Hypothalamus (tissue), 51 donors: ENCODE measurements at regions not wholly inside any gene's neighbourhood (a gene's known extent, or its start where the extent isn't known, plus 50 kb on each side); places are given as distances from the start of the nearest gene placed in this dataset.
"Not testable (repeated sequence)": the region's sequence is repeated elsewhere in the genome, so short reads cannot be mapped to it uniquely, and the experiment has no call there.

Experiments
- DNase-seq, 51 donors: peaks; one replicate each; lab custom pipeline; 2025; lab: John Stamatoyannopoulos, UW

GRCh38 chr3:124043023-124043422 lies 51.1 kb upstream of the ROPN1 start:
- no peak for DNase-seq

GRCh38 chr3:124044956-124045355 lies 53.0 kb upstream of the ROPN1 start:
- DNase-seq = no peak

DNA sequence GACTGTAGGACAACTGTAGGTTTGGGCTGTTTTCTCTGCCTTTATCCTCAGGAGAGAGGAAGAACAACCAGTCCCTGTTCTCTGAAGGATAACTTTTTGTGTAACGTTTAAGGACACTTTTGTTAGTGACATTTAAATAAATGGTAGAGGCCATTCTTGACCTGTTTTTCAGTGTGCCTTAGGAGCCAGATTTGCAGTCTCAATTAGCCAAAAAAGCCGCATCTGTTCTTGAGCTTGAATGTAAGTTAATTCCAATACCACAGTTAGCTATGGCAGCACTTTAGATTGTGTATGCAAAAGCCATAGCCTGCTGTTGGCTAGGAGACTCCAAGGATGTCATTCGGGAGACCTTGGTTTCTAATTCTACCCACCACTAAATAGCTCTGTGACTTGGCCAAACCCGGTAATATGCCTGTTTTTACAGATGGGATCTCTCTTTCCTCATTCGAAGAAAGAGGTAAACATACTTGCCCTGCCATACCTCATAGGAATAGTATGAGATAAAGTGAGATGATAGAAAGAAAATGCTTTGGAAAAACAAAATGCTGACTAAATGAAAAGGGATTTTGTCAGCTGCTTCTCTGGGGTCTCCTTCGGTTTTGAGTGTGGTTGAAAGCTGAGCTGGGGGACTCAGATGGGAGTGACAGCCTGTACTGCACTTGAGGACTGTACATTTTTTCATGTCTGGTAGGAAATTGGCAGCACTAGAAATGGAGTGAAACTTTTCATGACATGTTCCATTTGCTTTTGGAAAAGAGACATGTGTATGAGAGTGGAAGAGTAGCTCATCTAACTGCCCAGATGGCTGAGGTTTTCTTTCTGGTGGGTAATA lies 57.3 kb upstream of the ROPN1 start:
- no peak for DNase-seq

DNA sequence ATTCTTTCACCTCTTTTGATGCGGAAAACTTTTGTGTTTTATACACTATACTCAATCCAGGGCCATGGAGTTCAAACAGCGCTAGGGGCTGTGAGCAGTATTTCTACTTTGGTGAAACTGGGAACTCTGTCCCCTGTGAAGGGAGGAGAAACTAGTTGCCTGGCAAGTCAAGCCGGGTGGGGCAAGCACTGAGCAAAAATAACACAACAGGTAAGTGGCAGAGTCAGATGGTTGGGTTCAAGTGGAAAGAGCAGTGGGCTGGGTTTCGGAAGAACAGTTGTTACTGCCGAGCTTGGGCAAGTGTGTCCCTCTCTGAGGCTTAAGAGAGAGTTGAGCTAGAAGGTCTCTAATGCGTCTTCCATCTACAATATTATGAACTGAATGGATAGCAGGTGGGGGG lies 59.7 kb upstream of the ROPN1 start:
- no peak for DNase-seq

DNA sequence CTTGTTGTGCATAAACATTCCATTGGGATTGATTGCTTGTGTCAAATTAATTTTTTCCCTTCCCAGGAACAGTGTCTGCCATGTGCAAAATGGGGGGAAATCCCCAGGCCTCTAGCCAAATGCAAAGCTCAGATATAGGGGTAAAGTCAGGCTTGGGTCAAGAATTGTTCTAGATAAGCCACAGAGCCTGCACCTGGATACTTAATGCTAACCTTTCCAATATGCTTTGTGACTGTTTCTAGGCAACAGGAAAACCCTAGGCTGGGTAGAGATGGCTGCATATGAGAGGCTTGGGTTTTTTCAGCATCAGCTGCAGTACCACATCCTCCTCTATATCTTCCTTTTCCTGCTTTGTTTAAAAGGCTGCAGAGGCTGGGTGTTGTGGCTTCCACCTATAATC lies 61.9 kb upstream of the ROPN1 start:
- no peak for DNase-seq

GRCh38 chr3:124056846-124057245 lies 64.9 kb upstream of the ROPN1 start:
- no peak for DNase-seq

DNA sequence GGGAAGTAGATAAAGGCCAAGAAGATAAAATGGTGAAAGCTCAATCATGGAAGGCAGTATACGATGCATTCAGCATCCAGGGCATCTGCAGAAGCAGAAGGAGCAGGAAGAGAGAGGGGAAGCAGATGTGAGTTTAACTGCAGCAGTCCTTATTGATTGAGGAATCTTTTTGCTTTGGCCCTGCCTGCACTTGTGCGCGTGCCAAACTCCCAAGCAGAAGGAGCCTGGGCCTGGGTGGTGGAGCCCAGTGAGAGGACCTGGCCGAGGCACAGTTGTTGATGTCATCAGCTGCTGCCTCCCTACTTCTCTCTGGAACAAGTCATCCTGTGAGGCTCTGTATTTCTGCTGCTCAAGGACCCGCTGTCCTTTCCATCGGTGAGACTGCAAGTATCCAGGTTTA lies 65.5 kb upstream of the ROPN1 start:
- peak in 10 of 51 donors; percentile 6 to 24 (median 14) for DNase-seq

GRCh38 chr3:124059580-124059979 lies 67.7 kb upstream of the ROPN1 start:
- no peak for DNase-seq

- DNase-seq = no peak
These were observed 71.4 kb upstream of the ROPN1 start for GRCh38 chr3:124063197-124063909.

- DNase-seq = no peak
These were observed 72.1 kb upstream of the ROPN1 start for GRCh38 chr3:124064050-124064449.

GRCh38 chr3:124066543-124066942 lies 74.6 kb upstream of the ROPN1 start:
- DNase-seq = not testable (repeated sequence)

- DNase-seq = not testable (repeated sequence)
These were observed 77.8 kb upstream of the ROPN1 start for GRCh38 chr3:124069706-124070105.

GRCh38 chr3:124075090-124075489 lies 83.2 kb upstream of the ROPN1 start:
- not testable (repeated sequence) for DNase-seq

DNA sequence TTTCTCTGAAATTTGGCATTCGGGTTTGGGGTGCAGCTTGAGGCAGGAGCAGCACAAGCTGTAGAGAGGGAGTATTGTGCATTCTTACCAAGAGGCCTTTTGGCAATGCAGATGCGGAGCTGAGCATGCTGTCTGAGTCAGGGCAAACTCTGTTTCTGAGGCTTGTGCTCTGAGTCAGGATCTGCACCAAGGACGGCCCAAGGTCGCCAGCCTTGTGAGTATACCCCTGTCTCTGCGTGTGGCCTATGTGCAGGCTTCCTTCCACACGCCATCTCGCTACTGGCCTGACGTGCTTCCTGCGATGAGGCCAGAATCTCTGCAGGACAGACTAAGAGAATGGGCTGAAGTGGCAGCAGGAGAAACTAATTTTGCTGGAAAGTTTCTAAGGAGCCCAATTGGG lies 83.8 kb upstream of the ROPN1 start:
- peak in 6 of 51 donors; percentile 5 to 25 (median 10) for DNase-seq

GRCh38 chr3:124076235-124076634 lies 84.3 kb upstream of the ROPN1 start:
- DNase-seq = no peak

GRCh38 chr3:124078953-124079911 lies 87.3 kb upstream of the ROPN1 start:
- peak in 7 of 51 donors; percentile 6 to 31 (median 14) for DNase-seq

- no peak for DNase-seq
These were observed 88.0 kb upstream of the ROPN1 start for GRCh38 chr3:124079912-124080276.

DNA sequence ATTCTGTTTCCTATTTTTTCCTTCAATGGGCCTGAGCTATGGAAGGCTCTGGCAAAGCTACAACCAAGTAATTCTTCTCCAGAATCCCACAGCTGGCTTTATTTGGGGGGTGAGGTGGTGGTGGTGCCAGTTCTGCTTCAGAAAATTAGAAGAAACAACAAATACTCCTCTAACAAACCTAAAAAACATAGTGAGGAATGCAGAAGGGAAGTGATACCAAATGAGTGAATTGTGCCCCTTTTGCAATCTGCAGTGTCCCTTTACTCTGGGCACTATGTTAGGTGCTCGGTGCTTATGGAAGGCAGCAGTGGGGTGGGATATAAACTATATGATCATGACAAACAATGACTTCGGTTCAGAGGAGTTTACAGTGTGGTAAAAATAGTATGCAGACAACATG lies 90.4 kb upstream of the ROPN1 start:
- DNase-seq = no peak

GRCh38 chr3:124084022-124084881 lies 92.3 kb upstream of the ROPN1 start:
- no peak for DNase-seq

GRCh38 chr3:124088801-124089200 lies 96.9 kb upstream of the ROPN1 start:
- DNase-seq = no peak
